Skeletal muscle satellite cell (primary cell): ENCODE measurements at regions not wholly inside any gene's neighbourhood (a gene's known extent, or its start where the extent isn't known, plus 50 kb on each side); places are given as distances from the start of the nearest gene placed in this dataset.

ENCODE experiments used
- H3K27me3 ChIP-seq: 2 replicates; pipeline ENCODE4 v1.7.0; 2013; ENCODE audit warnings: low read length; ENCODE audit not compliant: control insufficient read depth, insufficient read depth
- H3K36me3 ChIP-seq: 2 replicates; pipeline ENCODE4 v1.7.0; 2013; ENCODE audit warnings: mild to moderate bottlenecking, control low read depth, low read length; ENCODE audit not compliant: insufficient read depth
- H3K4me1 ChIP-seq: 2 replicates; pipeline ENCODE4 v1.7.0; 2013; ENCODE audit warnings: low read length; ENCODE audit not compliant: control insufficient read depth, insufficient read depth
- H3K4me2 ChIP-seq: 2 replicates; pipeline ENCODE4 v1.7.0; 2013; ENCODE audit warnings: mild to moderate bottlenecking, low read length
- H3K4me3 ChIP-seq: 2 replicates; pipeline ENCODE4 v1.7.0; 2013; ENCODE audit warnings: low read length
- H3K9ac ChIP-seq: 2 replicates; pipeline ENCODE4 v1.7.0; 2013; ENCODE audit warnings: mild to moderate bottlenecking, low read depth, low read length, moderate library complexity
- H3K9me3 ChIP-seq: replicated peaks from 2 replicates; pipeline ENCODE4 v1.7.0; 2013; ENCODE audit warnings: mild to moderate bottlenecking, control low read depth, low read length

- no peaks in the 10 kb centered on the region for H3K36me3 ChIP-seq
- H3K4me3 ChIP-seq: peak overlapping the region; percentile 13
- peak overlapping the region; percentile 52 for H3K4me2 ChIP-seq
- peak overlapping the region; percentile 66 for H3K9ac ChIP-seq
- H3K27me3 ChIP-seq: no peaks in the 10 kb centered on the region
- peaks cover 12% of the 10 kb centered on the region for H3K4me1 ChIP-seq
- H3K9me3 ChIP-seq: no peaks in the 10 kb centered on the region
Measured at GRCh38 chr4:177118596-177118995, 191.1 kb upstream of the NEIL3 start.

GRCh38 chr4:177119021-177119471 is 190.6 kb upstream of the NEIL3 start:
- Histone ChIP-seq H3K36me3 (no peaks in the 10 kb centered on the region), H3K9me3 (no peaks in the 10 kb centered on the region), H3K4me1 (peaks cover 12% of the 10 kb centered on the region), H3K9ac (peak overlapping the region; percentile 66), H3K4me3 (peak overlapping the region; percentile 13), H3K27me3 (no peaks in the 10 kb centered on the region), H3K4me2 (peak overlapping the region; percentile 52)

- Histone ChIP-seq H3K27me3 (no peaks in the 10 kb centered on the region), H3K36me3 (no peaks in the 10 kb centered on the region), H3K9ac (no peak overlapping the region), H3K9me3 (no peaks in the 10 kb centered on the region), H3K4me1 (peaks cover 12% of the 10 kb centered on the region), H3K4me3 (peak overlapping the region; percentile 7), H3K4me2 (peak overlapping the region; percentile 52)
Measured at GRCh38 chr4:177119691-177120090, 190.0 kb upstream of the NEIL3 start.

- Histone ChIP-seq H3K27me3 (no peaks in the 10 kb centered on the region), H3K36me3 (no peaks in the 10 kb centered on the region), H3K4me2 (no peak overlapping the region), H3K9ac (no peak overlapping the region), H3K4me3 (no peak overlapping the region), H3K4me1 (peaks cover 18% of the 10 kb centered on the region), H3K9me3 (no peaks in the 10 kb centered on the region)
Measured at GRCh38 chr4:177123811-177124210, 185.9 kb upstream of the NEIL3 start.

- H3K9ac ChIP-seq: no peak overlapping the region
- no peak overlapping the region for H3K4me3 ChIP-seq
- no peaks in the 10 kb centered on the region for H3K36me3 ChIP-seq
- peaks cover 13% of the 10 kb centered on the region for H3K4me1 ChIP-seq
- H3K9me3 ChIP-seq: no peaks in the 10 kb centered on the region
- no peaks in the 10 kb centered on the region for H3K27me3 ChIP-seq
- no peak overlapping the region for H3K4me2 ChIP-seq
Measured at GRCh38 chr4:177124349-177125064, 185.2 kb upstream of the NEIL3 start.

GRCh38 chr4:177125656-177126055 is 184.0 kb upstream of the NEIL3 start:
- Histone ChIP-seq H3K9ac (no peak overlapping the region), H3K4me2 (no peak overlapping the region), H3K9me3 (no peaks in the 10 kb centered on the region), H3K4me1 (peaks cover 8% of the 10 kb centered on the region), H3K36me3 (no peaks in the 10 kb centered on the region), H3K4me3 (no peak overlapping the region), H3K27me3 (no peaks in the 10 kb centered on the region)

GRCh38 chr4:177127658-177128057 is 182.0 kb upstream of the NEIL3 start:
- H3K9me3 ChIP-seq: no peaks in the 10 kb centered on the region
- H3K4me3 ChIP-seq: no peak overlapping the region
- no peaks in the 10 kb centered on the region for H3K27me3 ChIP-seq
- H3K4me1 ChIP-seq: peaks cover 8% of the 10 kb centered on the region
- no peak overlapping the region for H3K9ac ChIP-seq
- H3K36me3 ChIP-seq: no peaks in the 10 kb centered on the region
- H3K4me2 ChIP-seq: no peak overlapping the region

GRCh38 chr4:177128306-177128705 is 181.4 kb upstream of the NEIL3 start:
- H3K27me3 ChIP-seq: no peaks in the 10 kb centered on the region
- no peak overlapping the region for H3K9ac ChIP-seq
- H3K4me2 ChIP-seq: no peak overlapping the region

GRCh38 chr4:177131736-177132135 is 177.9 kb upstream of the NEIL3 start:
- no peaks in the 10 kb centered on the region for H3K9me3 ChIP-seq
- no peak overlapping the region for H3K4me2 ChIP-seq
- H3K36me3 ChIP-seq: no peaks in the 10 kb centered on the region
- no peak overlapping the region for H3K9ac ChIP-seq
- no peaks in the 10 kb centered on the region for H3K27me3 ChIP-seq
- H3K4me1 ChIP-seq: peaks cover 8% of the 10 kb centered on the region
- H3K4me3 ChIP-seq: no peak overlapping the region

More at GRCh38 chr4:177128306-177128705, 181.4 kb upstream of the NEIL3 start:
- Histone ChIP-seq H3K36me3 (no peaks in the 10 kb centered on the region), H3K4me3 (no peak overlapping the region), H3K4me1 (peaks cover 8% of the 10 kb centered on the region), H3K9me3 (no peaks in the 10 kb centered on the region)

GRCh38 chr4:177147668-177148067 is 162.0 kb upstream of the NEIL3 start:
- Histone ChIP-seq H3K27me3 (no peaks in the 10 kb centered on the region), H3K9me3 (no peaks in the 10 kb centered on the region), H3K4me3 (no peak overlapping the region), H3K4me2 (no peak overlapping the region), H3K4me1 (no peaks in the 10 kb centered on the region), H3K36me3 (no peaks in the 10 kb centered on the region), H3K9ac (no peak overlapping the region)

- Histone ChIP-seq H3K9ac (no peak overlapping the region), H3K4me2 (no peak overlapping the region), H3K27me3 (no peaks in the 10 kb centered on the region), H3K4me1 (no peaks in the 10 kb centered on the region), H3K9me3 (no peaks in the 10 kb centered on the region), H3K36me3 (no peaks in the 10 kb centered on the region), H3K4me3 (no peak overlapping the region)
Measured at GRCh38 chr4:177155454-177155853, 154.2 kb upstream of the NEIL3 start.

- H3K27me3 ChIP-seq: no peaks in the 10 kb centered on the region
- H3K4me1 ChIP-seq: no peaks in the 10 kb centered on the region
- H3K4me3 ChIP-seq: no peak overlapping the region
- H3K36me3 ChIP-seq: no peaks in the 10 kb centered on the region
- no peak overlapping the region for H3K4me2 ChIP-seq
- no peaks in the 10 kb centered on the region for H3K9me3 ChIP-seq
- H3K9ac ChIP-seq: no peak overlapping the region
Measured at GRCh38 chr4:177159600-177159999, 150.1 kb upstream of the NEIL3 start.
